HG03520 (cell line): ENCODE measurements at regions not wholly inside any gene's neighbourhood (a gene's known extent, or its start where the extent isn't known, plus 50 kb on each side); places are given as distances from the start of the nearest gene placed in this dataset.
"Not testable (repeated sequence)": the region's sequence is repeated elsewhere in the genome, so short reads cannot be mapped to it uniquely, and the experiment has no call there.

Experiments
- ATAC-seq: cut with Tn5 transposase; IDR thresholded peaks from one replicate; pipeline ENCODE4 v1.9.1; 2021; ENCODE audit warnings: mild to moderate bottlenecking, moderate library complexity; ENCODE audit not compliant: unreplicated experiment

GRCh38 chr9:20240498-20240897, 381.8 kb downstream of the MLLT3 start:
- no peak for ATAC-seq

- no peak for ATAC-seq
These were observed 383.4 kb downstream of the MLLT3 start for GRCh38 chr9:20238921-20239320.

- ATAC-seq = no peak
These were observed 384.6 kb downstream of the MLLT3 start for GRCh38 chr9:20237686-20238085.

DNA sequence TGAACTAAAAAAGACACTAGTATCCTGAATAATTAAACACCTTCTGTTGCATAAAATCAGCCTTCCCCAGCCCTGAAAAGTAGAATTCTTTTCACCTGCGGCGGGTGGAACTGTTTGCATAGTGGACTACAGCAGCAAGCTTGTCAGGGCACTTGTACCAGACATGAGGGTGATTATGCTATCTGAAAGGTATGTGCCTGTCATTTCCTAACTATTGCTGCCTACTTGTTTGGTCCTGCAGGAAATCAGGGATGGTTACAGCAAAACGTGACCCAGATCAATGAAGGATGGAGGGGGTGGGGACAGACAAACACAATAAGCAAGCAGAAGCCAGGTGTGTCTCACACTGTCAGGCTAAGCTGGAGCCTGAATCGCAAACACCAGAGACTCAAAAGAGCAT, 385.6 kb downstream of the MLLT3 start:
- no peak for ATAC-seq

- ATAC-seq = not testable (repeated sequence)
These were observed 387.1 kb downstream of the MLLT3 start for GRCh38 chr9:20235206-20235605.

DNA sequence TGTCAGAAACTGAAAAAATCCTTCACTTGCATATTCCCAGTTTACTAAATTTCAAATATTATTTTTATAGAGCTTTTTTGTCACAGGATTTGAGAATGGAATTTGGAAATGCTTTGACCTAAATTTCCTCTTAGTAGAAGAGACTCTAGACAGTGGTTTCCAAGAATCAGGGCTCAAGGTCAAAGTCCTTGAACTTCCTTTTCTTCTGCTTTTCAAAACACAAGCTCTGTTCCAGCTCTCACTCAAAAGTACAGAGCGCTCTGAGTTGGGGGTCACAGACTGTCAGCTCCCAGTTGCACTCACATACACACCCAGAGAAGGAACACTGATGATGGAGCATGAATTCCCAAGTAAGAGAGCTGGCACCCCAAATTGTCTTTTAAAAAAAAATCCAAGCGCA, 394.2 kb downstream of the MLLT3 start:
- ATAC-seq = no peak

DNA sequence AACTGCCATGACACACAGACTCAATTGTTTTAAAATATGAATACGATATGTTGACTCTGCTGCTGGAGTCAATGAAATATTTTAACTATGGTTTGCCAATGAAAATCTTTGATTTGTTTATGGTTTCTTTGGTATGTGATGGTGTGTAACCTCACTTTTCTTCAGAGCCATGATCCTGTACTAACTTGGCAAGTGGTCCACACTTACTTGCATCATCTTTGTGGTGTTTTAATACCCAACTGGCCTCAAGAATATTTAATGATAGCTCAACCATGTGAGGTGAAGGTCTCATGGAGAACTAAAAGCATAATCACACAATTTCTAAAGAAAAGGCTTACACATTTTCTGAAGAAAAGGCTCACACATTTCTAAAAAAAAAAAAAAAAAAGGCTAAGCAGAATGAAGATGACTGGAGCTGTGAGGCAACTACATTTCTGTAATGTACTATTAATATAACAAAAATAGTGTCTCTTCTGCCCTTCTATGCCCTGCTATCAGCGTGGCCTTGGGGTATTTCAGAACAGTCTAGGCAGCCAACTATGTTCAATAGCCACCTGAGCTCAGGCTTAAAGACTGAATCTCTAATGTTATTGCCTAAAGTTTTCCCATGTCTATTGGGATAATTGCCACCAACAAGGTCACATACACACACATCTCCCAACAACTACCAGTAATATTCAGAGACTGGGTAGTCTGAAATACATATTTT, 395.0 kb downstream of the MLLT3 start:
- no peak for ATAC-seq

DNA sequence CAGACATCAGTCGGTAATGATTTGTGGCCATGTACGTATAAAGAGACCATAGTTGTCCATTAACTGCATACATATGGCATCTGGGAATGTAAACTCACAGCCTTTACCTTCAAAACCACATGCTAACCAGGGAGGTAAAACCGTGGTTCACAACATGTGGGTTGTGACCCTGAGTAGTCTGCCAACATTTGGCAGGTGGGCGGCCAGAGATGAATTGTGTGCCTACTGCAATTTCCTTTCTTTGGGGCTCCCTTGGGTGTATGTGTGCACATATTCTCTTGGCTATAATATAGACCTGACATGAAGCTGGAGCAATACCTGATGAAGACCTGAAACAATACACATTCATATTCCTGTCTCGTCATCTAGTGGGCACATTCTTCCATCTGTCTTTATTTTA, 396.0 kb downstream of the MLLT3 start:
- ATAC-seq = no peak

DNA sequence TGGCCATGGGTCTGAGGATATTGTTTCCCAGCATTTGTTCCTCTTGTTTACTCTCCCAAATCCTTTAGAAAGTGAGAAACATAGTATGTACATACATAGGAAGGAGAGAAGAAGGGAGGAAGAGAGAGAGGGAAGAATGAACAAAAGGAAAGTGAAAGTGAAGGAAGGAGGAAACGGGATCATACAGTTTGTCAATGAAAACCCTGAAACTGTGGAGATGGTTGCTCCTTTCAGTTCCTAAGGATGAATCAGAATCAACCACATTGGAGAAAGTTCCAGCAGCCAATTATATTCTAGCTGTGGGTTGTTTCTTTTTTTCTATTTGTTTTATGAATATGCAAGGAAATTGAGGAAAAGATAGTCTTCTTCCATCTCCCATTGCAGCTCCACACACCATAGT, 396.5 kb downstream of the MLLT3 start:
- no peak for ATAC-seq

- ATAC-seq = no peak
These were observed 397.5 kb downstream of the MLLT3 start for GRCh38 chr9:20224756-20225155.

DNA sequence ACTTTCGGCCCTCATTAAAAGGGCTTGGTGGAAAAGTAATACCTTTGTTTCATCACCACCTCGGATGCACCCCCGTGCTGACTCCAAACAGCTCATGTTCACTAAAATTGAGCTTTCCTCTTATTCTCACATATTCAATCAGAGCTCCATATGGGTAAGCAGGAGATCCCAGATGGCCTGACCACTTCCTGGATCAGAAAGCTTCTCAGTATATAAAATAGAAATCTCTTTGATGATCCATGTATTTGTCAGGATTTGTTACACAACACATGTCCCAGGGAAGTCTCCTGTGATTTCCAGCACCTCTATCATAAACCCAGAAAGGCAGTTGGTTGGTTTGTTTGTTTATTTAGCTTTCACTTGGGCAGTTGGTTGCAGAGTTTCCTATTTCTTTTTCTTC, 402.0 kb downstream of the MLLT3 start:
- ATAC-seq = no peak

DNA sequence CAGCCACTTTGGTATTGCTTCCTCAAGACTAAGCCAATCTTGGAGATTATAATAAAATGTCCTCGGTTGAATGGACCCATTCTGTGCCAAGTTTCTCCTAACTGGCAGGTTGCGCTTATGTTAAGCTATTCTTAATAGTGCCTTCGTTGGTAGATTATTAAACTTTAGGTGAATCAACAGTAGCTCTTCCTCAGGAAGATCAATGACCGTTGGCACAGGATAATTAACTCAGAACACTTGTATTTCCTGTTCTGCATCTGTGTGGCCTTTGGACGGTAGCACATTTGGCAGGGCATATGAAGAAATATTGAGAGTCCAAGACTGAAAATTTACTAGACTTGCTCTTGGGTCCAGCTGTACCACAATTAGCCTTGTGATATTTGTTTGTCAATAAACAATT, 402.9 kb downstream of the MLLT3 start:
- ATAC-seq = no peak

- no peak for ATAC-seq
These were observed 404.7 kb downstream of the MLLT3 start for GRCh38 chr9:20217596-20217995.

- ATAC-seq = no peak
These were observed 405.9 kb downstream of the MLLT3 start for GRCh38 chr9:20216438-20216837.

GRCh38 chr9:20215552-20215951, 406.7 kb downstream of the MLLT3 start:
- ATAC-seq = no peak

DNA sequence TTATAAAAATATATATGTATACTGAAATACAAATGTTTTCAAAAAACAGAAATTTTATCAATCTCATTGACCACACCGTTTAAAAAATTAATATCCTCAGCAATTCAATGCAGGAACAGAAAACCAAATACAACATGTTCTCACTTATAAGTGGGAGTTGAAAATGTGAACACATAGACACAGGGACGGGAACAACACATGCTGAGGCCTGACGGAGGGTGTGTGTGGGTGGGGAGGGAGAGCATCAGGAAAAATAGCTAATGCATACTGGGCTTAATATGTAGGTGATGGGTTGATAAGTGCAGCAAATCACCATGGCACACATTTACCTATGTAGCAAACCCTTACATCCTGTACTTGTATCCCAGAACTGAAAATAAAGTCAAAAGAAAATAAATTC, 409.5 kb downstream of the MLLT3 start:
- no peak for ATAC-seq

DNA sequence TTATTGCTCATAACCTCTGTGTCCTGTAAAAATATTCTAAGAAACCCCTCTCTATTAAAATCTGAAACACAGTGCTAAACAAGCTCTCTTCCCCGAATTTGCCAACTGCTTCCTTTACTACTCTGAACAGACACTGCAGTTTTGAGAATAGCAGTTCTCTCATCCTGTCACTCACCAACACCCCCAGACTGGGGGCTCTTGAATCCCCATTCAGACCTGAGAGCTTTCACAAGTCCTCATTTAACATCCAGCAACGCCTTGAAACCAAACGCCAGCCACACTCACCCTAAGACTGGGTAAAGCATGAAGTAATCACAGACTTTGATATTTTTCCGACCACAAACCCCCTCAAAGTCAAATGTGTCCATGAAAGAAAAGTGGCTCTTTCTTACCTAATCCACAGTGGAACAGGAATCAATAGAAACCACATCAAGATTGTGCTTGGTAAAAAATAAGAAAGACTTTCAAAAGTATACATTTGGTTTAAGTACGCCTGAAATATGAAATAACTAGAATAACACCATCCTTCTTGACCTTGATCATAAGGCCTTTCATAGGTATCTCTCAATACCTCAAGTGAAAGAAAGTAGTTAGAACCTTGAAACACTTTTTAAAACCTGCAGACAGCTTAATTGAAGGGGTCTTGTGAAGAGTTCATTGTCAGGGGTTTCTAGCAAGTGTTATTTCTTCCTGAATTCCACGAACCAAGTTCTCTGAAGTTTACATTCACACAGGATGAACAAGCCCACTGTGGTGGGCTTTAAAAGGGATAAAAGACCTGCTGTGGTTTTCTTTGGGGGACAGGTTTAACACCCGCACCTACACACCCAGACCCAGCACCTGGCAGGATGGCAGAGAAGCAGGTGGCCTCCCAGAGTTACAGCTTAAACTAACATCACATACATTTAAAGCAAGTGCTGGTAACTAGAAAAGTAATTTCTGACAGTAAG, 412.6 kb downstream of the MLLT3 start:
- ATAC-seq = no peak

DNA sequence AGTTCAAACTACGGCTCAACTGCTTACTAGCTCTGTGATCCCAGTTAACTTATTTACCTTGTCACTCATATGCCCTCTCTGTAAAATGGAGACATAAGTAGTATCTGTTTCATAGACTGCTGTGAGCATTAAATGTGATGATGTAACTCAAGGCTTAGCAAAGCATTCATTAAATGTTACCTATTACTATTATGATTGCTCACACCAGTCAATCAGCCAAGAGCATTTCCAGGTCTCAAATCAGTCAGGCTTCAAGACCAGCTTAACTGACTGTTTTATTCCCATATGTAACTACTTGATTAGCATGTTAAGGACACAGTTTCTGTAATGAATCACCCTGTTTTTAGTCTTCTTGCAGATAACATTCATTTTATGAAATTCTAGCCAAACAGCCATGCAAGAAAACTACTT, 413.3 kb downstream of the MLLT3 start:
- no peak for ATAC-seq

GRCh38 chr9:20208226-20208625, 414.1 kb downstream of the MLLT3 start:
- no peak for ATAC-seq

GRCh38 chr9:20207176-20207575, 415.1 kb downstream of the MLLT3 start:
- ATAC-seq = no peak

GRCh38 chr9:20205821-20206220, 416.5 kb downstream of the MLLT3 start:
- ATAC-seq = no peak

DNA sequence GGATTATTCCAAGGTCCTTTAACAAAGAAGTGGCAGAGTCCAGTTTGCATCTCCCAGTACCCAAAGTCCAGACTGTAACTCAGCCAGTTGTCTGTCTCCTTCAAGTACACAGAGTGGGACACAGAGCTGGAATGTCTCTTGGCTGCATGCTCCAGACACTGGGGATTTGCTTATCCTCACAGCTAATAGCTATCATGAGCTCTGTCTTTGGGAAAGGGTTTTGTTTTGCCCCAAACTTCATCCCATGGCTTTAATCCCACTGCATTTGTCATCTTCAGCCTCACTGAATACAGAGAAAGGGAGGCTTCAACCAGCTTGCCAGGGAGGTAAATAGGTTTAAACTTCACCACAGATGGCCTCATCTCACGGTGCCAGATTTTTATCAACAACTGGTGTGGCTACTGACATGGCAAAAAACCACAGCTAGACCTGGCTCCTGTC, 412.2 kb upstream of the SLC24A2 start:
- ATAC-seq = no peak
